Panc1 (cell line): ENCODE measurements at regions not wholly inside any gene's neighbourhood (a gene's known extent, or its start where the extent isn't known, plus 50 kb on each side); places are given as distances from the start of the nearest gene placed in this dataset.

Experiments
- ATAC-seq: fragments of 200-7000 bp; cut with Tn5 transposase; 2 replicates; pipeline ENCODE4 v1.9.1; 2020; ENCODE audit warnings: mild to moderate bottlenecking, moderate library complexity
- BruUV-seq: library from RNA; stranded (reverse); fragments of 400-500 nt; replicated peaks from 2 replicates; lab custom pipeline; 2021; lab: Mats Ljungman, UMichigan
- CTCF ChIA-PET: fragments of 300-600 bp; sonication (Branson Sonifier 250); formaldehyde crosslinking; loops from one replicate; lab custom pipeline; 2022; ENCODE audit warnings: antibody characterized with exemption; lab: Charles Lee
- POLR2A ChIA-PET: fragments of 300-600 bp; sonication (Branson Sonifier 250); formaldehyde crosslinking; loops from one replicate; lab custom pipeline; 2022; ENCODE audit warnings: antibody characterized with exemption; lab: Charles Lee
- DNase-seq: peaks from one replicate; pipeline ENCODE4 v3.0.0-alpha.2; 2010; ENCODE audit warnings: low read depth, low spot score
- H3K27ac ChIP-seq: 2 replicates; pipeline ENCODE4 v1.5.1; 2011; ENCODE audit warnings: mild to moderate bottlenecking, low read length, inconsistent platforms
- H3K27me3 ChIP-seq: fragments of 200-500 bp; sonication (Bioruptor generic); 2 replicates; pipeline ENCODE4 v1.6.0; 2014; ENCODE audit warnings: low read length, inconsistent platforms; ENCODE audit not compliant: control insufficient read depth, insufficient read depth
- H3K36me3 ChIP-seq: fragments of 200-500 bp; sonication (Bioruptor generic); 2 replicates; pipeline ENCODE4 v1.5.1; 2014; ENCODE audit warnings: inconsistent platforms, mild to moderate bottlenecking, low read length, moderate library complexity; ENCODE audit not compliant: control insufficient read depth, insufficient read depth
- H3K4me1 ChIP-seq: 2 replicates; pipeline ENCODE4 v1.5.1; 2011; ENCODE audit warnings: inconsistent platforms, mild to moderate bottlenecking, low read length, moderate library complexity; ENCODE audit not compliant: control insufficient read depth, insufficient read depth
- H3K4me3 ChIP-seq, 2 experiments: 2 replicates each; pipeline ENCODE4 v1.5.1; 2011 to 2012; ENCODE audit warnings: low read depth in 2 of 2, low read length in 2 of 2, mild to moderate bottlenecking in 2 of 2, inconsistent platforms in 1 of 2, moderate library complexity in 1 of 2
- H3K9me3 ChIP-seq: fragments of 200-500 bp; sonication (Bioruptor generic); 2 replicates; pipeline ENCODE4 v1.5.1; 2014; ENCODE audit warnings: low read depth, mild to moderate bottlenecking, inconsistent platforms, low read length, moderate library complexity; ENCODE audit not compliant: control insufficient read depth, insufficient read depth
- POLR2AphosphoS5 ChIP-seq: IDR thresholded peaks from 2 replicates; pipeline ENCODE4 v1.6.1; 2012; ENCODE audit warnings: mild to moderate bottlenecking, low read depth, low read length, moderate library complexity
- REST ChIP-seq, 2 experiments: IDR thresholded peaks; 2 replicates each; pipeline ENCODE4 v1.6.1; 2011 to 2012; ENCODE audit warnings: low read depth in 2 of 2, control low read depth in 1 of 2, low read length in 1 of 2, mild to moderate bottlenecking in 1 of 2, moderate library complexity in 1 of 2; ENCODE audit not compliant: insufficient read depth in 1 of 2
- SIN3A ChIP-seq: IDR thresholded peaks from 2 replicates; pipeline ENCODE4 v1.6.1; 2012; ENCODE audit warnings: low read depth, mild to moderate bottlenecking, low read length, moderate library complexity, borderline replicate concordance; ENCODE audit not compliant: insufficient read depth
- TCF7L2 ChIP-seq: IDR thresholded peaks from 2 replicates; pipeline ENCODE4 v1.6.1; 2011; ENCODE audit warnings: mild to moderate bottlenecking, low read depth, low read length, inconsistent platforms
- in situ Hi-C: cut with HindIII; loops from 2 replicates; pipeline ENCODE4 v1.10.0; 2016; ENCODE audit warnings: low sequenced_read_pairs, low pct_unique_long_range_greater_than_20kb
- intact Hi-C: fragments of 100-400 bp; cut with micrococcal nuclease; formaldehyde crosslinking; loops from one replicate; pipeline ENCODE4 v1.10.0; 2022; ENCODE audit not compliant: unreplicated experiment
- TF ChIP-seq, protein P1 (sequence below): fragments of 450-650 bp; IDR thresholded peaks from 2 replicates; pipeline ENCODE4 v1.5.1; 2017; ENCODE audit warnings: mild to moderate bottlenecking

DNA sequence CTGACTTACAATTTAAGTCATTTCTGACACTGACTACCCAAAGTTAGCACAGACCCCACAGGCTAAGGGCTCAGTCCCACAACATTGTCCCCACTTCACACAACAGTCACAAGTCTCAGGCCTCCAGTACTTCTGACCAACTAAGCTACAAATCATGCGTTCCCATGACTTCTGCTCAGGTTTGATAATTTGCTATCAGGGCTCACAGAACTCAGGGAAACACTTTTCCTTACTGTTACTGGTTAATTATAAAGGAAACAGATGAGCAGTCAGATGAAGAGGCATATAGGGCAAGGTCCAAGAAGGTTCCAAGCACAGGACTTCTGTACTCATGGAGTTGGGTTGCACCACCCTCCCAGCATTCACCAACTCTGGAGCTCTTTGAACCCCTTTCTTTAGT, 151.2 kb upstream of the TNR start:
- no peak for DNase-seq
- ChIA-PET CTCF (no interaction called here), POLR2A (no interaction called here)
- intact Hi-C loops, result no loop called here
- H3K27me3 ChIP-seq, result no peaks in the 10 kb centered on the region
- H3K4me3 ChIP-seq, result no peak overlapping the region
- BruUV-seq, result no TSS peak
- no peaks in the 10 kb centered on the region for H3K9me3 ChIP-seq
- H3K4me1 ChIP-seq, result no peaks in the 10 kb centered on the region
- in situ Hi-C loops, result no loop called here
- no peak overlapping the region for H3K27ac ChIP-seq
- no peaks in the 10 kb centered on the region for H3K36me3 ChIP-seq
- no peak for ATAC-seq
- TF ChIP-seq REST (IDR thresholded peaks at IDR 0.05; ENCODE audit: insufficient read depth in 1 of 2, low read depth in 2 of 2, low read length in 1 of 2) (no peak), TCF7L2 (no peak), SIN3A (no peak), POLR2AphosphoS5 (no peak)
- TF ChIP-seq, protein P1, sequence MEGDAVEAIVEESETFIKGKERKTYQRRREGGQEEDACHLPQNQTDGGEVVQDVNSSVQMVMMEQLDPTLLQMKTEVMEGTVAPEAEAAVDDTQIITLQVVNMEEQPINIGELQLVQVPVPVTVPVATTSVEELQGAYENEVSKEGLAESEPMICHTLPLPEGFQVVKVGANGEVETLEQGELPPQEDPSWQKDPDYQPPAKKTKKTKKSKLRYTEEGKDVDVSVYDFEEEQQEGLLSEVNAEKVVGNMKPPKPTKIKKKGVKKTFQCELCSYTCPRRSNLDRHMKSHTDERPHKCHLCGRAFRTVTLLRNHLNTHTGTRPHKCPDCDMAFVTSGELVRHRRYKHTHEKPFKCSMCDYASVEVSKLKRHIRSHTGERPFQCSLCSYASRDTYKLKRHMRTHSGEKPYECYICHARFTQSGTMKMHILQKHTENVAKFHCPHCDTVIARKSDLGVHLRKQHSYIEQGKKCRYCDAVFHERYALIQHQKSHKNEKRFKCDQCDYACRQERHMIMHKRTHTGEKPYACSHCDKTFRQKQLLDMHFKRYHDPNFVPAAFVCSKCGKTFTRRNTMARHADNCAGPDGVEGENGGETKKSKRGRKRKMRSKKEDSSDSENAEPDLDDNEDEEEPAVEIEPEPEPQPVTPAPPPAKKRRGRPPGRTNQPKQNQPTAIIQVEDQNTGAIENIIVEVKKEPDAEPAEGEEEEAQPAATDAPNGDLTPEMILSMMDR, result no peak

- in situ Hi-C loops (no loop called here), intact Hi-C loops (no loop called here)
- no TSS peak for BruUV-seq
- no peaks in the 10 kb centered on the region for H3K9me3 ChIP-seq
- no peaks in the 10 kb centered on the region for H3K4me1 ChIP-seq
- H3K4me3 ChIP-seq, result no peak overlapping the region
- no peaks in the 10 kb centered on the region for H3K27me3 ChIP-seq
- H3K27ac ChIP-seq, result no peak overlapping the region
- TF ChIP-seq TCF7L2 (no peak), REST (IDR thresholded peaks at IDR 0.05; ENCODE audit: insufficient read depth in 1 of 2, low read depth in 2 of 2, low read length in 1 of 2) (no peak), SIN3A (no peak), POLR2AphosphoS5 (no peak)
- TF ChIP-seq, protein P1, result no peak
- DNase-seq, result no peak
- no peaks in the 10 kb centered on the region for H3K36me3 ChIP-seq
- ChIA-PET POLR2A (no interaction called here), CTCF (no interaction called here)
- ATAC-seq, result no peak
Measured at GRCh38 chr1:175893192-175893591, 149.8 kb upstream of the TNR start.
